Erythroblast (primary cell): ENCODE measurements at regions not wholly inside any gene's neighbourhood (a gene's known extent, or its start where the extent isn't known, plus 50 kb on each side); places are given as distances from the start of the nearest gene placed in this dataset.

Experiments
- GATA1 ChIP-seq: IDR thresholded peaks from 2 replicates; pipeline ENCODE4 v1.6.1; 2011; ENCODE audit warnings: low read depth, mild to moderate bottlenecking, control low read depth, low read length, moderate library complexity
- POLR2A ChIP-seq: IDR thresholded peaks from 2 replicates; pipeline ENCODE4 v1.6.1; 2011; ENCODE audit warnings: mild to moderate bottlenecking, low read length

DNA sequence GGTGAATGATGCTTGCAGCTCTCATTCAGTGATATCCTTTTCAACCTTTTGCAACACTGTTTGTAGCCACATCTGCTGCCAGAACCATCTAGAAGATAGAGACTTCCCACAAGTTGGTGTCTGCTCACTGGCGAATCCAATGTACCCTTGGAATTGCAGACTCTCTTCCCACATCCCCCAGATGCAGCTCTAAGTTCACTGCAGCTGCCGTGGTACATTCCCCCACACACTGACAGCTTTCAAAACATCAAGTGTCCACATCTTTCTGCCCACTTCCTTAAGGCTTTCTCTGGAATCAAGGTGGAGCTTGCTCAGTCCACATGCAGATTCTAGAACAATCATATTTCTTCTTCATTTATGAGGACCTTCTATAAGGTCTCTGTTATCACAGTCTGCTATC lies 99.2 kb downstream of the PLPPR4 start:
- TF ChIP-seq POLR2A (no peak), GATA1 (no peak)
